SK-N-SH (cell line): ENCODE measurements at regions not wholly inside any gene's neighbourhood (a gene's known extent, or its start where the extent isn't known, plus 50 kb on each side); places are given as distances from the start of the nearest gene placed in this dataset.

Experiments used
- CHD2 ChIP-seq: fragments of 150-350 bp; IDR thresholded peaks from 2 replicates; pipeline ENCODE4 v1.6.1; 2018; ENCODE audit warnings: low read length; ENCODE audit not compliant: partially characterized antibody
- RAD21 ChIP-seq: IDR thresholded peaks from 2 replicates; pipeline ENCODE4 v1.6.1; 2012; ENCODE audit warnings: mild to moderate bottlenecking, low read length
- RFX5 ChIP-seq: IDR thresholded peaks from 2 replicates; pipeline ENCODE4 v1.6.1; 2012; ENCODE audit warnings: mild to moderate bottlenecking, improper control_type of control experiment, low read length
- SMC3 ChIP-seq: IDR thresholded peaks from 2 replicates; pipeline ENCODE4 v1.6.1; 2012; ENCODE audit warnings: low read depth, low read length, improper control_type of control experiment
- TCF12 ChIP-seq: IDR thresholded peaks from 2 replicates; pipeline ENCODE4 v1.4.0; 2012
- TF ChIP-seq, protein P1 (sequence below): fragments of 200-600 bp; sonication (generic); IDR thresholded peaks from 2 replicates; pipeline ENCODE4 v1.6.1; 2017; ENCODE audit warnings: antibody characterized with exemption, mild to moderate bottlenecking, moderate library complexity

DNA sequence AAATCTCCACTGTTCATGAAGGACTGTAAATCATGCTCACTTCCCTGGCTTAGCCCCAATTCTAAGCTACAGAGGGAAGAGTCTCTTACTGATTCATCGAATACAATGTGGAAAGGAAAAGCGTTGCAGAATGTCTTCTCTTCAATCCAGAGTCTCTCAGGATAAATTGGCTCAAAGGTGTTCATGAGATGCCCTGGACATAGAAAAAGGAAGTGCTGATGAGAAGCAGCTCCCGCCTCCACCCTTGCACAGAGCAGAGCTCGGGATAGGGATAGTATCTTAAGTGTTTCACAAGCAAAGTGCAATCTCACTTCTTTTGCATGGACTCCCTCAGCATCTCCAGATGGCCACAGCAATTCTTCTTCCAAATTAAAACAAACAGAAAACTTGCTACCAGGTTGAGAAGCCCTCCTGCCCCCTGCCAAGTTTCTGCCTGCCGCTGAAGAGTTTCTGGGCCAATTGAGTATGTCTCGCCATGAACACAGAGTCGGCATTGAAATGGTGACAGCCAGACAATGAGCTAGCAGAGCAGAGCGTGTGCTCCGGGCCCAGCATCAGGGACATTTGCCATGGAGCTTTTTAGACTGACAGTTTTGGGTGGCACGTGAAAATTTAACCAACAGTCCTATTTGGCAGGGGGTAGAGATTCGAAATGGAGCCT, 85.7 kb downstream of the C13orf42 start:
- TF ChIP-seq, protein P1, sequence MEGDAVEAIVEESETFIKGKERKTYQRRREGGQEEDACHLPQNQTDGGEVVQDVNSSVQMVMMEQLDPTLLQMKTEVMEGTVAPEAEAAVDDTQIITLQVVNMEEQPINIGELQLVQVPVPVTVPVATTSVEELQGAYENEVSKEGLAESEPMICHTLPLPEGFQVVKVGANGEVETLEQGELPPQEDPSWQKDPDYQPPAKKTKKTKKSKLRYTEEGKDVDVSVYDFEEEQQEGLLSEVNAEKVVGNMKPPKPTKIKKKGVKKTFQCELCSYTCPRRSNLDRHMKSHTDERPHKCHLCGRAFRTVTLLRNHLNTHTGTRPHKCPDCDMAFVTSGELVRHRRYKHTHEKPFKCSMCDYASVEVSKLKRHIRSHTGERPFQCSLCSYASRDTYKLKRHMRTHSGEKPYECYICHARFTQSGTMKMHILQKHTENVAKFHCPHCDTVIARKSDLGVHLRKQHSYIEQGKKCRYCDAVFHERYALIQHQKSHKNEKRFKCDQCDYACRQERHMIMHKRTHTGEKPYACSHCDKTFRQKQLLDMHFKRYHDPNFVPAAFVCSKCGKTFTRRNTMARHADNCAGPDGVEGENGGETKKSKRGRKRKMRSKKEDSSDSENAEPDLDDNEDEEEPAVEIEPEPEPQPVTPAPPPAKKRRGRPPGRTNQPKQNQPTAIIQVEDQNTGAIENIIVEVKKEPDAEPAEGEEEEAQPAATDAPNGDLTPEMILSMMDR, result no peak
- TF ChIP-seq SMC3, result no peak
- TF ChIP-seq RAD21, result no peak
- TF ChIP-seq CHD2, result no peak
- no peak for TF ChIP-seq TCF12
- no peak for TF ChIP-seq RFX5
